ENCODE measurements at regions not wholly inside any gene's neighbourhood (a gene's known extent, or its start where the extent isn't known, plus 50 kb on each side); places are given as distances from the start of the nearest gene placed in this dataset.

- Histone ChIP-seq H3K36me3 (replicated peaks; ENCODE audit: low read depth, low read length) (no peaks in the 10 kb centered on the region), H4K20me1 (ENCODE audit: insufficient read depth, low read length) (no peaks in the 10 kb centered on the region), H3K79me2 (ENCODE audit: low read length) (no peaks in the 10 kb centered on the region), H3K9ac (ENCODE audit: low read length) (no peak overlapping the region), H3K9me3 (ENCODE audit: insufficient read depth, low read length) (no peaks in the 10 kb centered on the region), H3K4me3 (ENCODE audit: low read length) (no peak overlapping the region), H2AFZ (ENCODE audit: low read depth, low read length) (no peak overlapping the region), H3K27ac (ENCODE audit: low read length) (no peak overlapping the region), H3K4me2 (ENCODE audit: low read length) (no peak overlapping the region), H3K27me3 (ENCODE audit: low read depth, low read length) (no peaks in the 10 kb centered on the region), H3K4me1 (ENCODE audit: low read length) (no peaks in the 10 kb centered on the region)
- TF ChIP-seq EZH2phosphoT487 (IDR thresholded peaks at IDR 0.05; ENCODE audit: low read depth): no peak
- TF ChIP-seq CTCF (IDR thresholded peaks at IDR 0.05; ENCODE audit: low read depth, low read length): no peak
Observed at GRCh38 chr3:88954853-88955252, 152.6 kb upstream of the EPHA3 start.

- H3K36me3 ChIP-seq (replicated peaks; ENCODE audit: low read depth, low read length): no peaks in the 10 kb centered on the region
- H3K9ac ChIP-seq (ENCODE audit: low read length): no peak overlapping the region
- no peak overlapping the region for H3K27ac ChIP-seq (ENCODE audit: low read length)
- no peaks in the 10 kb centered on the region for H3K4me1 ChIP-seq (ENCODE audit: low read length)
- no peak overlapping the region for H3K4me2 ChIP-seq (ENCODE audit: low read length)
- H3K79me2 ChIP-seq (ENCODE audit: low read length): no peaks in the 10 kb centered on the region
- no peak overlapping the region for H3K4me3 ChIP-seq (ENCODE audit: low read length)
- H2AFZ ChIP-seq (ENCODE audit: low read depth, low read length): no peak overlapping the region
- H3K27me3 ChIP-seq (ENCODE audit: low read depth, low read length): no peaks in the 10 kb centered on the region
- TF ChIP-seq CTCF (IDR thresholded peaks at IDR 0.05; ENCODE audit: low read depth, low read length) (no peak), EZH2phosphoT487 (IDR thresholded peaks at IDR 0.05; ENCODE audit: low read depth) (no peak)
- H4K20me1 ChIP-seq (ENCODE audit: insufficient read depth, low read length): no peaks in the 10 kb centered on the region
- no peaks in the 10 kb centered on the region for H3K9me3 ChIP-seq (ENCODE audit: insufficient read depth, low read length)
Observed at GRCh38 chr3:88955274-88955673, 152.1 kb upstream of the EPHA3 start.

GRCh38 chr3:88957711-88958439, 149.5 kb upstream of the EPHA3 start:
- no peak overlapping the region for H2AFZ ChIP-seq (ENCODE audit: low read depth, low read length)
- TF ChIP-seq EZH2phosphoT487 (IDR thresholded peaks at IDR 0.05; ENCODE audit: low read depth): no peak
- no peak for TF ChIP-seq CTCF (IDR thresholded peaks at IDR 0.05; ENCODE audit: low read depth, low read length)
- H3K27me3 ChIP-seq (ENCODE audit: low read depth, low read length): no peaks in the 10 kb centered on the region
- no peak overlapping the region for H3K4me2 ChIP-seq (ENCODE audit: low read length)
- no peaks in the 10 kb centered on the region for H3K36me3 ChIP-seq (replicated peaks; ENCODE audit: low read depth, low read length)
- no peak overlapping the region for H3K27ac ChIP-seq (ENCODE audit: low read length)
- H4K20me1 ChIP-seq (ENCODE audit: insufficient read depth, low read length): no peaks in the 10 kb centered on the region
- H3K4me3 ChIP-seq (ENCODE audit: low read length): no peak overlapping the region
- H3K4me1 ChIP-seq (ENCODE audit: low read length): no peaks in the 10 kb centered on the region
- H3K79me2 ChIP-seq (ENCODE audit: low read length): no peaks in the 10 kb centered on the region
- no peak overlapping the region for H3K9ac ChIP-seq (ENCODE audit: low read length)
- H3K9me3 ChIP-seq (ENCODE audit: insufficient read depth, low read length): no peaks in the 10 kb centered on the region

GRCh38 chr3:88960019-88960418, 147.4 kb upstream of the EPHA3 start:
- no peak overlapping the region for H3K4me3 ChIP-seq (ENCODE audit: low read length)
- no peaks in the 10 kb centered on the region for H3K36me3 ChIP-seq (replicated peaks; ENCODE audit: low read depth, low read length)
- H3K79me2 ChIP-seq (ENCODE audit: low read length): no peaks in the 10 kb centered on the region
- no peaks in the 10 kb centered on the region for H4K20me1 ChIP-seq (ENCODE audit: insufficient read depth, low read length)
- H3K27ac ChIP-seq (ENCODE audit: low read length): no peak overlapping the region
- no peaks in the 10 kb centered on the region for H3K9me3 ChIP-seq (ENCODE audit: insufficient read depth, low read length)
- H3K27me3 ChIP-seq (ENCODE audit: low read depth, low read length): no peaks in the 10 kb centered on the region
- H3K4me2 ChIP-seq (ENCODE audit: low read length): no peak overlapping the region
- TF ChIP-seq EZH2phosphoT487 (IDR thresholded peaks at IDR 0.05; ENCODE audit: low read depth) (no peak), CTCF (IDR thresholded peaks at IDR 0.05; ENCODE audit: low read depth, low read length) (no peak)
- H3K4me1 ChIP-seq (ENCODE audit: low read length): no peaks in the 10 kb centered on the region
- no peak overlapping the region for H3K9ac ChIP-seq (ENCODE audit: low read length)
- H2AFZ ChIP-seq (ENCODE audit: low read depth, low read length): no peak overlapping the region

Measured in OCI-LY3 (cell line).